Renal cortex interstitium (tissue), 11 donors: ENCODE measurements at regions not wholly inside any gene's neighbourhood (a gene's known extent, or its start where the extent isn't known, plus 50 kb on each side); places are given as distances from the start of the nearest gene placed in this dataset.
"Not testable (repeated sequence)": the region's sequence is repeated elsewhere in the genome, so short reads cannot be mapped to it uniquely, and the experiment has no call there.

Experiments used
- DNase-seq, 11 donors: peaks; one replicate each; pipeline ENCODE4 v3.0.0-alpha.2; 2013; ENCODE audit warnings: low read depth in 9 of 11, low spot score in 4 of 11; ENCODE audit errors: extremely low read depth in 1 of 11

DNA sequence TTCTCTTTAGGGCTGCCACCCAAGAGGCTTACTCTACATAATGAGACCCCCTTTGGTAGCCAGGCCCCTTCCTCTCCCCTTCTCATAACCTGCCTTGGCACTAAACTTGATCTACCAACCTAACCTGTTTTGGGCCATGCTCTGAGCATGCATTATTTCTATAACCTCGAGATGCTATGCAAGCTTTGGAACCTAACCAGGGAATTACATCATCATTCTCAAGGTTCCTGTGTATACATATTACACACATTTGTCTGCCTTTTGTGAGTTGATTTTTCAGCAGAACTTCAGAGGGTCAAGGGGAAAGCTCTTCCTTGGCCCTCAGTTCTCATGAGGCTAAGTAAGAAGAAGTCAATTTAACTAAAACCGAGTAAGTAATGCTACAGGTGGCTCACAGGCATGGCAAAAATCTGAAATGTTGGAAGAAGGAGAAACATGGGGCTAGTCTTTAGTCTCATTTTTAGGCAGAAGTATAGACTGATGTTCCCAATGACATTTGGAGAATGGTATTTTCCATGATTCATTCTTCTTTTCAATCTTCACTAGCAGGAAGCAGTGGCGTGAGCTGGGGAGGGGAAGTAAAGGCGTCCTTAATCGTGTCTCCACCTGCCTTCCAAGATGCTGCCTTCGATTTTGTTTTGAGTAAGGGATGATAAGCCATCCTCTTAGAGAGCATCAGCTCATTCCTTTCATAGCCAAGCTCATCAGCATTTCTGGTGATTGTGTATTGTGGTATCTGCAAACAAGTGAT, 308.4 kb downstream of the ABCC12 start:
- no peak for DNase-seq

DNA sequence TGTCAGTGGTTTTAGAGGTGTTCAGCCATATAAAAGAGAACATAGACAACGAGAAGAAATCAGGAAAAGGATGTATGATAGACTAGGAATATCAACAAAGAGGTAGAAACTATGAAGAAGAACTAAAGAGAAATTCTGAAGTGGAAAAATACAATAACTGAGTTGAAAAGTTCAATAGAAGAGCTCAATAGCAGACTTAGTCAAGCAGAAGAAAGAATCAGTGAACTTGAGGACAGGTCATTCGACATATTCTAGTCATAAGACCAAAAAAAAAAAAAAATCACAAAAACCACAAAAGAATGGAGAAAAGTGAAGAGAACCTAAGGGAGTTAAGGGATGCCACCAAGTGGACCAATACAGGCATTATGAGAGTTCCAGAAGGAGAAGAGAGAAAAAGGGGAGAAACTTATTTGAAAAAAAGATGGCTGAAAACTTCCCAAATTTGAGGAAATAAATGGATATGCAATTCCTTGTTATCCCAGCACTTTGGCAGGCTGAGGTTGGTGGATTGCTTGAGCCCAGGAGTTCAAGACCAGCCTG, 321.2 kb downstream of the ABCC12 start:
- no peak for DNase-seq

DNA sequence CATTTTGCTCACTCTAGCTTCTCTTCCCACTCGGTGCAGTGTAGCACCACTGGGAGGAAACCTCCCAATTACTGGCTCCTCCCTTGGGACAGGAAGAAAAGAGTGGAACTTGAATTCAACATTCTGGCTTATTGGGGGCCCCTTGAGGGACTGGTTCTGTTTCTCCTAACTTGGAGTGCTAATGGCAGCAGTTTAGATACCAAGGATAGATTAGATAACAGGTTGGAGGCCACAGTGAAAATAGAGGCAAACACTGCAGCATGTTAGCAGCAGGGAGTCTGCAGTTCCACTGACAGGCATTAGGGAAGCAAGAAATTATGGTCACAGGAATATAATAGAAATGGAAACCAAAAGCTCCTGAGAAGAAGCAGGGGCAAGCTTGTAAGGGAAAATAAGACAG, 322.0 kb downstream of the ABCC12 start:
- DNase-seq, result no peak

DNA sequence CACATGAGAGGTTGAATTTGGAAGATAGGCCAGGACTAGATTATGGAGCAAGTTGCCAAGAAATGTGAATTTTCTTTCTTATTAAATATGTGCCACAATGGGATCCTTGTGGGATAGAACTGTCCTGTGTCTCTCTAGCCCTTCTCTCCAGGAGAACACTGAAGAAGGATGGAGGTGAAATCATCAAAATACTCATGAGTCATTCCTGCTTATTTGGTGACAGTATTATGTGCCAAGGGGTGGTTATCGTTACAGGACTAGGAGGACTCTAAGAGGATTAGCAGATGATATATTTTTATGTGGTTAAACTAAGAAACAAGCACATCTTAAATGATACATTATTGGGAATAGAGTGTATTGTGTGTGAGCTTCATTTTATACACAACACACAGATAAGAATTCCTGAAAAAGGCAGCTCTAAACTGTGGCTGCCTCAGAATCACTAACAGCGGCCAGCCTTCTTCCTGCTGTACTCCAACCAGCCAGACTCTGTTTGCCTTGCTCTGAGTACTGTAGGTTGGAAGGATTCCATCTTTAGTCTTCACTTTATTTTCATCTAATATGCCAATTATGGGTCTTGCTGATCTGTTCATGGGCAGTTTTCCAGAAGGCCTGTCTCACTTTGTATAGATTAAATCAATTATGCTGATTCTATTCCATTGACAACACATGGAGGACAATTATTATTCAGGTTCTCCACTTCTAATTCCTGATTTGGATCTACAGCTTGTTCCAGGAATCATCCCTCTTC, 325.8 kb downstream of the ABCC12 start:
- DNase-seq, result no peak

DNA sequence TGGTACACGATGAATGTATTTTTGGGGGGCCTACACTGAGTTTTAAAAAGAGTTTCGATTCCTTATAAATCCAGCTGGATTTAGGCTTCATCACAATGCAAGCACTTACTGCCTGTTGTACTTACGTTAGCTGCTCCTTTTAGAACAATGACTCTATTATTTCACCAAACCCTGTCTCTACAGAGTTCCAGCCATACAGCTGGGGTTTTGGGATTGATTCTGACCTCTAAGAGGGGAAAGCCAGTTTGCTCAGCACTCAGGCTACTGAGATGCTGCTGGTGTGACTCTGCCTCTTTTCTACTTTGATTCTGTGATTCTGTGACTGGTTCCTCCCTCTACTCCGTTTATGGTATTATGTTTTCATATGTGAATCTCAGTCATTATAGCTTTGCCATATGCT, 329.7 kb downstream of the ABCC12 start:
- no peak for DNase-seq

DNA sequence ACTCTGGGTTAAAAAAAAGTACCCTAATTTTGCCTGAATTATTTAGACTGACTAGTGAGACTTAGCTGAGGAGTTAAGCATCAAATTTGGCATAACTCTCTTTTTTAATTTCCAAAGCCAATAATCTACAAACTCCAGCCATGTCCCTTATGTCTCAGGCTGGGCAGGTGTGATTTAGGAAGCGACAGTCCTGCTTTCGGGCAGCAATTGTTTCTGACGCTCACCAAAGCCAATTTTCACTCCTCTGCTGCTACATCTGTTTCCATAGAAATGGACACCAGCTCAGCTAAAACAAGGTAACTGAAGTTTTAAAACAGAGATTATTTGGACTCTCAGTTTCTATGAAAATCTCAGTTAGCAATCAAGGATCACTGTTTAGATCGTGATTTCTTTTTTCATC, 338.7 kb downstream of the ABCC12 start:
- DNase-seq, result no peak

DNA sequence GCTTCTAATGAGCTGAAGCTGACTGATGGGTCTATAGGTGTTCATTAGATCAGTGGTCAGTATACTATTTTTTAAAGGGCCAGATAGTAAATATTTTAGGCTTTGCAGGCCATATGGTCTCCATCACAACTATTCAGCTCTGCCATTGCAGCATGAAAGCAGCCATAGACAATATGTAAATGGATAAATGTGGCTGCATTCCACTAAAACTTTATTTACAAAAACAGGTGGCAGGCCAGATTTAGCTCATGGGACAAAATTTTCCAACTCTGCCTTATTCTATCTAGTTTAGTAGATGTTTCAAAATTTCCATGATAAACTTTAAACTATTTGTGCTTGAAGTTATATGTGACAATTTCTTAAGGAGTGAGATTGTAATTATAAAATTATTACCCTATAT, 339.3 kb downstream of the ABCC12 start:
- DNase-seq, result no peak

DNA sequence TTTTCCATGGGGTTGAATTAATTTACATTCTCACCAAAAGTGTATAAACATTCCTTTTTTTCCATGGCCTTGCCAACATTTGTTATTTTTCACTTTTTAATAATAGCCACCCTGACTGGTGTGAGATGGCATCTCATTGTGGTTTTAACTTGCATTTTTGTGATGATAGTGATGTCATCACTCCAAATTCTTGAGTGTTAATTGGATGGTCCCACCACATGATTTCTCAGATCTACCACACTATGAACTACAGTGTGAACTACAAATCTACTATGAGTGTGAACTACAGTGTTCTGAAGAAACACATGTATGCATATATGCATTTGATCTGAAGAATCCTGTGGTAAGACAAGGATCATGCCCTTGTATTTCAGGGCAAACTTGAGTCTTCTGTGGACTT, 340.1 kb downstream of the ABCC12 start:
- DNase-seq, result no peak

DNA sequence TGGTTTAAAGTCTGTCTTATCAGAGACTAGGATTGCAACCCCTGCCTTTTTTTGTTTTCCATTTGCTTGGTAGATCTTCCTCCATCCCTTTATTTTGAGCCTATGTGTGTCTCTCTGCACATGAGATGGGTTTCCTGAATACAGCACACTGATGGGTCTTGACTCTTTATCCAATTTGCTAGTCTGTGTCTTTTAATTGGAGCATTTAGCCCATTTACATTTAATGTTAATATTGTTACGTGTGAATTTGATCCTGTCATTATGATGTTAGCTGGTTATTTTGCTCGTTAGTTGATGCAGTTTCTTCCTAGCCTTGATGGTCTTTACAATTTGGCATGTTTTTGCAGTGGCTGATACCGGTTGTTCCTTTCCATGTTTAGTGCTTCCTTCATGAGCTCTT, 344.0 kb downstream of the ABCC12 start:
- not testable (repeated sequence) for DNase-seq

DNA sequence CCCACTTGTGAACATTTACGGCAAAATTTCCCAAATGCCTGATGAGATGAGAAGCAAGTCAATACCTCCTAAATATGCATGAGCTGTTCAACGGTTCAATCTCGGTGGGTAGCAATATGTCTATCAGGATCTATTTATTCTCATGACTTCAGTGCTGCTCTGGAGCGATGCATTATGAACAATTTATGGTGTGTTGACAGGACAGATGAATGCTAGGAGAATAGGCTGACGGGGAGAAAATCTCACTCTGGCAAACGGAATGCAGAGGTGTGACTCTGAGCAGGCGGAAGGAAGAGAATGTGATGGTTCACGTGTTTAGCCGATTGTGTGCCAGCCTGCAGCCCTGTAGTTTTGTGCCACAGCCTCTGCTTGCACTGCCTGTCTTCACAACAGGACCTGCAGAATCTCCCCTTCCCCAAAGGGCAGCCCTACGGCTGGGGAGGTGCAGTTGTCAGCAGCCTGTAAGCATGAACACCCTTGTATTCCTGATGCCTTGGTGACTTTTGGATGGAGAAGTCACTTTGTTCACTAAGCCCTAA, 345.2 kb downstream of the PHKB start:
- no peak for DNase-seq

DNA sequence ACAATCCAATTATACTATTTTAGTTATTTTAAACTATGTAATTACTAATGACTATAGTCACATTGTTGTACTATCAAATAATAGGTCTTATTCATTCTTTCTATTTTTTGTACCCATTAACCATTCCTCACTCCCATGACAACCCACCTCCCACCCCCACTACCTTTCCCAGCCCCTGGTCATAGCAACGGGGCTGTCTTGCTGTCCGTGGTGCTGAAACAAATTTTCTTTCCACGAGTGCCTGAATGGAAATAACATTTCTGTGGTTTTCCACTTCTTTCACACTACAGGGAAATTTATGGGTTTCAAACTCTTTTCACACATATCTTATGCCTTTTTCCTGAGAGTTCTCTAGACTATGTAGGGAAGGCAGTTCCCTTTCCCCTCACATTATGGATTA, 326.6 kb downstream of the PHKB start:
- peak in 7 of 11 donors; percentile 3 to 12 (median 4) for DNase-seq

DNA sequence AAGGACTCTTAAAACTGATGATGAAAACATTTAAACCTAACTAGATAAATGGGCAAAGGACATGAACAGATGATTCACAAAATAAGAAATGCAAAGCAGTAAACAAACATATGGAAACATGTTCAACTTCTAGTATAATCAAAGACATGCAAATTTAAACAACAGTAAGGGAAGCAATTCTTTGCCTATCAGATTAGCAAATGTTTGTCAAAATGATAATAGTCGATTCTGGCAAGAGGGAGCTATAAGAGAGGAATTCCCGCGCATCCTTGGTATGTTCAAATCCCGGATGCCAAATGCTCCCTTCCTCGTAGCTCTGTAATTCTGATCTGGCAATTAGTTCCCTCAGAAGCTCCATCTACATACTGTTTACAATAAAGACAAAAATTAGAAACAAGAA, 320.5 kb downstream of the PHKB start:
- no peak for DNase-seq

DNA sequence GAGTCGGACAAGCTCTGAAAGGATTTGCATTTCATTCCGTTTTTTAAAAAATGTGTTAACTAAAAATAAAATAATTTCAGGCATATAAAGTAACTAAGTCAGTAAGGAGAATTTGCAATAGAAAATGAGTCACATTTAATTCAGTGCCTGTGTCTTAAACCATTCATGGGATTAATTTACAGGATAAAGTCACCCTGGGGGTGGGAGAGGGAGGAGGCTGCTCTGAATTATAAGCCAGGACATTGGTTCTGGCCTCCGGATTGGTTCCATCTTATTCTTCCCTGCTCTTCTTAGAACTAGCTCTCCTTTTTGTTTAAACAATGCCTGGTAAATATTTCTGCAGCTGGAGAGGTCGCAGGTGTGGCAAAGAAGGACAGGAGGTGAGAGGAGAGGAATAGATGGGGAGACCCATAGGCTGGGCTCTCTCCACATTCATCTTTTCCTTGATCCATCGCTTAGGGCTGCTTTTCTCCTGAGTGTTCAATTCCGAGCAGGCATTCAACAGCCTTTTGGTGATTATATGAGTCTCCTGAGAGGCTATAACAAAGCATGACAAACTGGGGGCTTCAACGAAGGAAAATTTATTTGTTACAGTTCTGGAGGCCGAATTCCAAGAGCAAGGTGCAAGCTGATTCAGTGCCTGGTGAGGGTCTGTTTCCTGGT, 319.2 kb downstream of the PHKB start:
- no peak for DNase-seq

DNA sequence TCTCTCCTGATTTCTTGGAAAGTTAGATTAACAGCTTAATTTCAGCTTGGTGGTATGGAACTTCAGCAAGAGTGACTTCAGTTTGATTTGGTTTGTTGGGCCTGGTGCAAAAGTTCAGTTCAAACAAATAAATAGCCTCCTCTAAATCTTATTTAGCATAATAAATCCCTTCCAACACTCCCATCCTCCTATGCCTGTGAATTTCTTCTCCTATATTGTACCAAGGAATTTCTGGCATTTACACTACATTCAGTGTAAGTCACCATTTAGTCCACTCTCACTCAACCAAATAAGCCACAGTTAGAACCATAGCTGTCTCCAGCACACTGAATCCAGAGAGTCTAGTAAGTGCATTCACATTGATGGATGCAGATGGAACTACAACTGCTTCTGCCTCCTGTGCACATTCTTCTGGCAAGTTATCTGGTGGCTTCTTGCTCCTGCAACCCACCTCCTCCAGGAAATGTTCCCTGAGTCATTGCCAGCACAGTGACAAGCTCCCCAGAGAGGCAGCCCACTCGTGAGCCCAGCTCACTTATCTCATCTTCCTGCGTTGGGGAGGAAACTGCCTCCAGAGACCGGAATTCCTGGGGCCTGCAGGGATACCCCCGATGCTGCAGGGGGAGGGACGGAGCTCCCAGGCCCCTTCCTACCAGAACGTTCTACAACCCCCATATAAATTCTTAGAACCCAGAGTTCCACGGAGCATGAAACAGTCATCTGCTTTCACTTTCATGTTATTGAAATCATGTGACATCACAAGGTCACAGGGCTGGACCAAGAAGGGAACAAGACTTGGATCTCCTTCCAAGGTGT, 318.3 kb downstream of the PHKB start:
- DNase-seq, result no peak

DNA sequence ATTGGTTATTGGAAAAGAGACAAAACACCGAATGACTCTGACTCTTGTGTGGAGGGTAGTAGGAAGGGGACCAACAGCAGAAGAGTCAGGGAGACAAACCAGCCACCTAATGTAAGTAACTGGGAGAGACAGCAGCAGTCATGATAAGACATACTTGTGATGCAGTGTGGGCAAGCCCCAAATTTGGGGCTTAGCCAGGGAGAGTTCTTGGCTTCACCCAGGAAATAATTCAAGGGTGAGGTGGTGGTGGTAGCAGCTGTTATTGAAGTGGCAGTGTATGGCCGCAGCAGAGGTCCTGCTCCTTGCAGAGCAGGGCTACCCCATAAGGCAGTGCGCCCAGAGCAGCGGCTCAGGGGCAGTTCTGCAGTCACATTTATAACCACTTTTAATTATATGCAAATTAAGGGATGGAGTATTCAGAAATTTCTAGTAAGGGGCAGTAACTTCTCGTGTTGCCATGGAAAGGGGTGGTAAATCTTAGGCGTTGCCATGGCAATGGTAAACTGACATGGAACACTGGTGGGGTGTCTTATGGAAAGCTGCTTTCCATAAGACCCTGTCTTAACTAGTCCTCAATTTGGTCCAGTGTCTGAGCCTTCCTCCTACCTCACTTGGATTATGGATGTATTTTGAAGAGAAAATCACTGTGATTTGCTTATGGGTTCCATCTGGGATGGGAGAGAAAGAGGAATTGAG, 317.1 kb downstream of the PHKB start:
- DNase-seq, result no peak

DNA sequence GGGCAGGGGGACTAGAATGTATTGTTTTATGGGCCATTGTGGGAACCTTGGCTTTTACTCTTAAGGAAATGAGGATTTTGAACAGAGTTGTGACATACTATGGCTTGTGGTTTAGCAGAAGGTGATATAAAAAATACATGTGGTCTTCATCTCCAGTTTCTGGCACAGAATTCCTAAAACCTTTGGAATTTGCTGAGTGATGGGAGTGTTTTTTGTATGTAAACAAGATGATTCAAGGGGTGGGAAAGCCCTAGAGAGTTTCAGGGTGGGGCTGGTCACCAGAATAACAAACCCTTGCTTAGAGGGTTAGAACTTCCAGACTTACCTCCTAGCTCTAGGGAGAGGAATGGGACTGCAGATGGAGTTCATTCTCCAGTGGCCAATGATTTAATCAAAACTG, 316.1 kb downstream of the PHKB start:
- no peak for DNase-seq

DNA sequence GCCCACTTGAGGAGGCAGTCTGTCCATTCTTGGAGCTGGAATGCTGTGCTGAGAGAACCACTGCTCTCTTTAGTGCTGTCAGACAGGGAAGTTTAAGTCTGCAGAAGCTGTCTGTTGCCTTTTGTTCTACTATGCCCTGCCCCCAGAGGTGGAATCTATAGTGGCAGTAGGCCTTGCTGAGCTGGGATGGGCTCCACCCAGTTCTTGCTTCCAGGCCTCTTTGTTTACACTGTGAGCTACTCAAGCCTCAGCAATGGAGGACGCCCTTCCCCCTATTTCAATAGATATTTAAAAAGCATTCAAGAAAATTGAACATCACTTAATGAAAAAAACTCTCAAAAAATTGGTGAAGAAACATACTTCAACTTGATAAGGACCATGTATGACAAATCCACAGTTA, 313.5 kb downstream of the PHKB start:
- DNase-seq, result no peak

DNA sequence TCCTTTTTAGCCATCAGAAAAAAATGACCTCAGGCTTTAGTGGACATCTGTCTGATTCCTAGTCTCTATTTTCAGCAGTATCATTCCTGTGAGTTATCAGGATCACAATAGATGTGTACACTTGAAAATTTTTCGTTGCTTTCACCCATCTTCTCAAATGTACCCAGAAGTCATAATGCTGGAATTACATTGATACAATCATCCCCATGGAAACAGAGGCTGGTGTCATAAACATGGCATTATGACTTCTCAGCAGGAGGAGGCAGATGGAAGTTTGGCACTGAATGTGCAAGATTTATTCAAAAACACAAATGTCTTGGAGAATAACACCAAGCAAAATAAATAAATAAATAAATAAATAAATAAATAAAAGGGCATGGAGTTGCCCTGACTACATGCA, 292.5 kb downstream of the PHKB start:
- DNase-seq, result no peak
